ENCODE measurements at regions not wholly inside any gene's neighbourhood (a gene's known extent, or its start where the extent isn't known, plus 50 kb on each side); places are given as distances from the start of the nearest gene placed in this dataset.

DNA sequence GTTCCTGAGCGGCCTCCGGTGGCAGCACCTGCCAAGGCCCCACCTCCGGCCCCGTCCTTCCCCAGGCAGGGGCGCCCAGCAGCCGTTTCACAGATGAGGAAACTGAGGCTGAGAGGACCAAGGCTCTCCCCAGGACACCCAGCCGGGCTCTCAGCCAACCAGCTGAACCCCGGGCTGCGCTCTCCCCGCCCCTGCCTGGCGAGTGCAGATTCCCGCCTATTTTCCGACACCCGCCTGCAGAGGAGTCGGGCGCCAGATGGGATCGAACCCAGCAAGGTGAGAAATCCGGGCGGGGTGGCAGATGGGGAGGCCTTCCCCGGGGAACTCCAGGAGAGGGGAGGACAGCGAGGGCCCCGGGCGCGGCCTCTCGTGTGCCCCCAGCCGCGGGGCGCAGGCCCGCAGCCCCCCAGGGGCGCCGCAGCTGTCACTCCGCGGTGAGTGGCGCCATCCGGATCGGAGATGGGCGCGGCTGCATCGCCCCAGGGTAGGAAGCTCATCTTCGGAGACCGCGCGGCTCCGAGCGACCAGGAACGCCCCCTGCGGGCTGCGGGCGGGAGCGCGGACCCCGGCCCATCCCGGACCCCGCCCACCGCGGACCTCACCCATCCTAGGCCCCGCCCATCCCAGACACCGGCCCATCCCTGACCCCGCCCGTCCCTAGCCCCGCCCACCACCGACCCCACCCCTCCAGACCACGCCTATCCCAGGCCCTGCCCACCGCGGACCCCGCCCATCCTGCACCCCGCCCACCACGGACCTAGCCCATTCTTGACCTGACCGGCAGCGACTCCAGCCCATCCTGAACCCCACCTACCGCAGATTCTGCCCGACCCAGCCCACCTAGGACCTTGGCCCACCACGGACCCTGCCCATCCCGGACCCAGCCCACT lies 90.3 kb downstream of the MICALL2 start:
- no peaks in the 10 kb centered on the region for H3K4me1 ChIP-seq
- TF ChIP-seq POLR2A (IDR thresholded peaks at IDR 0.05) = no peak
- TF ChIP-seq, protein P1, sequence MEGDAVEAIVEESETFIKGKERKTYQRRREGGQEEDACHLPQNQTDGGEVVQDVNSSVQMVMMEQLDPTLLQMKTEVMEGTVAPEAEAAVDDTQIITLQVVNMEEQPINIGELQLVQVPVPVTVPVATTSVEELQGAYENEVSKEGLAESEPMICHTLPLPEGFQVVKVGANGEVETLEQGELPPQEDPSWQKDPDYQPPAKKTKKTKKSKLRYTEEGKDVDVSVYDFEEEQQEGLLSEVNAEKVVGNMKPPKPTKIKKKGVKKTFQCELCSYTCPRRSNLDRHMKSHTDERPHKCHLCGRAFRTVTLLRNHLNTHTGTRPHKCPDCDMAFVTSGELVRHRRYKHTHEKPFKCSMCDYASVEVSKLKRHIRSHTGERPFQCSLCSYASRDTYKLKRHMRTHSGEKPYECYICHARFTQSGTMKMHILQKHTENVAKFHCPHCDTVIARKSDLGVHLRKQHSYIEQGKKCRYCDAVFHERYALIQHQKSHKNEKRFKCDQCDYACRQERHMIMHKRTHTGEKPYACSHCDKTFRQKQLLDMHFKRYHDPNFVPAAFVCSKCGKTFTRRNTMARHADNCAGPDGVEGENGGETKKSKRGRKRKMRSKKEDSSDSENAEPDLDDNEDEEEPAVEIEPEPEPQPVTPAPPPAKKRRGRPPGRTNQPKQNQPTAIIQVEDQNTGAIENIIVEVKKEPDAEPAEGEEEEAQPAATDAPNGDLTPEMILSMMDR (IDR thresholded peaks at IDR 0.05) = no peak
- peaks cover 4 to 31% of the 10 kb centered on the region in 2 donors for H3K27me3 ChIP-seq
- intact Hi-C loops (cut with DNase I; ENCODE audit: low total_unique reads) = no loop called here
- no peak overlapping the region for H3K27ac ChIP-seq
- H3K4me3 ChIP-seq = no peak overlapping the region
- H3K36me3 ChIP-seq = no peaks in the 10 kb centered on the region
- no peak for DNase-seq
- H3K9me3 ChIP-seq = no peaks in the 10 kb centered on the region

DNA sequence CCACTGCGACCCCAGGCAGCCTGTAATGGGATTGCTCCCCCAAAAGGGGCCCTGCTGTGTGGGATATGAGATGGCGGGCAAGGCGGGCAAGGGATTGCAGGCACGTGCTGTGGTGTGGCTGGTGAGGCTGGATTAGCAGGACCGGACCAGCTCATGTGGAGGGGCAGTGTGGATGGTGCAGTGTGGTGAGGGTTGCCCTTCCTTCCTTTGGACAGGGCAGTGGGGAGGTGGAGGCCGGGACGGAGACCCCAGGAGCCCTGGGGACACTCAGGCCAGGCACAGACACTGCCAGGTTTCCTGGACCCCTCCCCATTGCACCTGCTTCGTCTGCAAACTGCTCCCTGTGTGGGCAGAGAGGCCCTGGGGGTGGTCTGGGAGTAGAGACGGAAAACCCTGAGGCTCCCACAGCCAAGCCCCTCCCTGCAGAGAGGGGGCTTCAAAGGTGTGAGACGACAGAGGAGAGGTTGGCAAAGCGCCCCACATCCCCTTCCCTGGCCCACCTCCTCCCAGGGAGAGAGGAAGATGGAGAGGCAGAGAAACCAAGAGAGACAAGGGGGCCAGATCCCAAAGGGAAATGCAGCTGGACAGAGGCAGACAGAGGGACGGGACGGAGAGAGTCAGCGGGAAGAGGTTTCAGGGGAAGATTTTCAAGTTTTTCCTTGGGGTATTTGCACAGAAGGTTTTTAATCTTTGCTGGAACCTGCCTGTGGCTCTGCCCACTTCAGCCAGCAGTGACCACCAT lies 89.2 kb downstream of the MICALL2 start:
- intact Hi-C loops (cut with DNase I; ENCODE audit: low total_unique reads) = no loop called here
- Histone ChIP-seq H3K27ac (no peak overlapping the region), H3K4me1 (no peaks in the 10 kb centered on the region), H3K36me3 (no peaks in the 10 kb centered on the region), H3K9me3 (no peaks in the 10 kb centered on the region), H3K27me3 (peaks cover 4 to 31% of the 10 kb centered on the region in 2 donors), H3K4me3 (no peak overlapping the region)
- TF ChIP-seq POLR2A (IDR thresholded peaks at IDR 0.05) = no peak
- TF ChIP-seq, protein P1 (IDR thresholded peaks at IDR 0.05) = no peak
- no peak for DNase-seq

DNA sequence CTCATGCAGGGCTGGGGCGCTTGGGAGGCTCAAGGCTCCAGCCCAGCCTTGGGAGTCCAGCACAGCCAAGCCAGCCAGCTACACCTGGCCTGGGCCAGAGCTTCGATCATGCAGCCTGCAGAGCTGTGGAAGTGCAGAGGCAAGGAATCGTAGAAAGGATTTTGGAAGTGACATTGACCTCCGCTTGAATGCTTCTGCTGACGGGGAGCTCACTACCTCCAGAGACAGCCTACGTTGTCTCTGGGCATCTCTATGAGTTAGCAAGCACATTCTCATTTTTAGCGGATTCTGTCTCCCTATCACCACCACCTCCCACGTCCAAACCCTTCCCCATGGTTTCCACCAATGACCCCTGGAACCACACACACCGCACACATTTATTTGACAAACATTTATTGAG lies 88.5 kb downstream of the MICALL2 start:
- intact Hi-C loops (cut with DNase I; ENCODE audit: low total_unique reads) = no loop called here
- Histone ChIP-seq H3K4me1 (no peaks in the 10 kb centered on the region), H3K9me3 (no peaks in the 10 kb centered on the region), H3K4me3 (no peak overlapping the region), H3K27me3 (peaks cover 4 to 31% of the 10 kb centered on the region in 2 donors), H3K36me3 (no peaks in the 10 kb centered on the region), H3K27ac (no peak overlapping the region)
- TF ChIP-seq, protein P1 (IDR thresholded peaks at IDR 0.05) = no peak
- TF ChIP-seq POLR2A (IDR thresholded peaks at IDR 0.05) = no peak
- no peak for DNase-seq

DNA sequence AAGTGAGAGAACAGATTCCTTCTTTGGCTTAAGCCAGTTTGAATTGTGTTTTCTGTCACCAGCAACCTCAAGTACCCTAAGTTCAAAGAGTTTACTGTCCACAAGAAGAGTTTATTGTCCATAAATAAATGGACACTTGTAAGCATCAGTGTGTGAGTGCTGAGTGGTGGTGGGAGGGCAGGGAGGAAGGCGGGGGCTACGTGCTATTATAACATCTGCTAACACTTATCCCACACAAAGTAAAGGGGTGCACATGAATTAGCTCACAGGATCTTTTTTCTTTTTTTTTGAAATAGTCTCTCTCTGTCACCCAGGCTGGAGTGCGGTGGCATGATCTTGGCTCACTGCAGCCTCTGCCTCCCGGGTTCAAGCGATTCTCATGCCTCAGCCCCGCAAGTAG lies 87.2 kb downstream of the MICALL2 start:
- no peaks in the 10 kb centered on the region for H3K36me3 ChIP-seq
- TF ChIP-seq POLR2A (IDR thresholded peaks at IDR 0.05) = no peak
- TF ChIP-seq, protein P1 (IDR thresholded peaks at IDR 0.05) = no peak

More for the DNA sequence above, 87.2 kb downstream of the MICALL2 start:
- no peak for DNase-seq
- H3K9me3 ChIP-seq = no peaks in the 10 kb centered on the region
- no peak overlapping the region for H3K27ac ChIP-seq
- no peak overlapping the region for H3K4me3 ChIP-seq
- H3K4me1 ChIP-seq = no peaks in the 10 kb centered on the region
- intact Hi-C loops (cut with DNase I; ENCODE audit: low total_unique reads) = no loop called here
- peaks cover 4 to 31% of the 10 kb centered on the region in 2 donors for H3K27me3 ChIP-seq

Measured in uterus (tissue), 3 donors.